KG1 (cell line): ENCODE measurements at regions not wholly inside any gene's neighbourhood (a gene's known extent, or its start where the extent isn't known, plus 50 kb on each side); places are given as distances from the start of the nearest gene placed in this dataset.
"Not testable (repeated sequence)": the region's sequence is repeated elsewhere in the genome, so short reads cannot be mapped to it uniquely, and the experiment has no call there.

Source experiments
- DNase-seq: peaks from one replicate; lab custom pipeline; 2025; lab: John Stamatoyannopoulos, UW

DNA sequence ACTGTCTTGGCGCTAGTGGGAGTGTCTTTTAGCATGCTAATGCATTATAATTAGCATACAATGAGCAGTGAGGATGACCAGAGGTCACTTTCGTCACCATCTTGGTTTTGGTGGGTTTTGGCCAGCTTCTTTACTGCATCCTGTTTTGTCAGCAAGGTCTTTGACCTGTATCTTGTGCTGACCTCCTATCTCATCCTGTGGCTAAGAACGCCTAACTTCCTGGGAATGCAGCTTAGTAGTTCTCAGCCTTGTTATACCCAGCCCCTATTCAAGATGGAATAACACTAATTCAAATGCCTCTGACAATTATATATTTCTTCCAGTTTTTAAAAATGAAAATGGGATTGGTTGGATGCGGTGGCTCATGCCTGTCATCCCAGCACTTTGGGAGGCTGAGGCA, 92.0 kb upstream of the TMTC4 start:
- DNase-seq, result not testable (repeated sequence)

DNA sequence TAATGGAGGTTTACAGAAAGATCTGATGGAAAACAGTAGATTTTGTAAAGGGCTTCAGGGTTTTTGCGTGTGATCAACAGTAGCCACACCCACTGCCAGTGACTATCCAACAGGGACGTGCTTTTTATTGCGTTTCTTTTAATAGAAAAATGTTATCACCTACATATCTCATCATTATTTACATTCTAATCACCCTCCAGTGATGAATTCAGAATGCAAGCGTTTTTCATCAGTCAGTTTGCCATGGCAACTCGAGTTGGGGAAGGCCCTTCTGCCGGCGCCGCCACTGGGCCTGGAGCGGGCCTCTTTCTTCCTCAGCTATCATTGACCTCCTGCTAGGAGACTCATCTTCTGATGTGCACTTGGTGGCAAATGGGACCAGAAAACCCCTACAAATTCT, 90.3 kb upstream of the TMTC4 start:
- DNase-seq, result no peak

DNA sequence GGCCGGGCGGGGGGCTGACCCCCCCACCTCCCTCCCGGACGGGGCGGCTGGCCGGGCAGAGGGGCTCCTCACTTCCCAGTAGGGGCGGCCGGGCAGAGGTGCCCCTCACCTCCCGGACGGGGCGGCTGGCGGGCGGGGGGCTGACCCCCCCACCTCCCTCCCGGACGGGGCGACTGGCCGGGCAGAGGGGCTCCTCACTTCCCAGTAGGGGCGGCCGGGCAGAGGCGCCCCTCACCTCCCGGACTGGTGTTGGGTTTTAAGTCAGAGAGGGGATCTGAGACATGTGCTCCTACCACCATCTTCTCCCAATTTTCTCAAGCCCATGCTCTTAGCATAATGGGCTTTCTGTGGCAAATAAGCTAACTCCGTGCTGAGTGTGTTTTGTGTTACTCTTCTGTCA, 87.5 kb upstream of the TMTC4 start:
- DNase-seq, result not testable (repeated sequence)

DNA sequence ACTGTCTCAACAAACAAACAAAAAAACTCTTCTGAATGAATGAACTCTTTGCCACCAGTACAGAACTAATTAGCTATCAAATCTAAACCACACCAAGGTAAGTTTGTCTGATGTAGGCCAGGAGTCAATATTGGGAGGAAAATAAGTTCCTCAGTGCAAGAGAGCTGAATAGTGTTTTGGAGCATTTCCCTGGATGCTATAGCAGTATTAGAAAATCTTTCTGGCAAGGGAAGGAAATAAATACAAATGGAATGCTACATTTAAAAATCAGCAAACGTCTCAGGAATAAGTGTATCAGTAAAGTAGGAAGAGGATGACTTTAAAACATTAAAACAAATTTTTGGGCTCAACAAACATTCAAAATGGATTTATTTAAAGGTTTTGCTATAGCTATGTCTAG, 81.3 kb upstream of the TMTC4 start:
- no peak for DNase-seq

DNA sequence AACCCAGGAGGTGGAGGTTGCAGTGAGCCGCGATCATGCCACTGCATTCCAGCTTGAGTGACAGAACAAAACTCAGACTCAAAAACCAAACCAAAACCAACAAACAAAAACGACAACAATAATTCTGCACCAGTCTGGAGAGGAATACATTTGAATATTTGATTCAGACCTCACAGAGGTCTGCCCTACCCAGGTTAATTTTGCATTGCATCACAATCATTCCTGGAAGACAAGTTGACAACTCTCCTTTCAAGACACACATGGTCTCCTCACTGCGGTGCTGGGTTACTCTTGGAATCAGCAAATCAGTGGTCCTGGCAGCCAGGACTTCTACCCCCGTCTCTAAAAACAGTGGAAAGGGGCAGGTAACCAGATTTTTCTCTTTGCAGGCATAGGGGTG, 79.9 kb upstream of the TMTC4 start:
- no peak for DNase-seq

DNA sequence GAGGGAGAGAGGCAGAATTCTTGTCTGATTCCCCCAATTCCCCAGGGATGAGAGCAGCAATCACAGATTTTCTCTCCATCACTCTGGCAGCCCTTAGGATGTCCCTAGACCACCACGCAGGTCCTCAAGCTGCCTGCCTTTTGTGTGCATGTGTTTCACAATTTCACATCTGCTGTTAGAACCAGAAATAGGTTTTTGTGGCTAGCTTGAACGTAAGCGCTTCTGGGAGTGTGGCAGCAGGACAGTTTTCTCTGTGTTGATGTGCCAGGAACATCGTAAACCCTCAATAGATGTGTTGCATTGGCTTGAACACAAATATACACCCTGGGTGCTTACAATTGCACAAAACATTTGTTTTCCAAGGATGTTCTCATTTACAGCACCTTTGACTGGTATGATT, 78.8 kb upstream of the TMTC4 start:
- DNase-seq, result no peak

DNA sequence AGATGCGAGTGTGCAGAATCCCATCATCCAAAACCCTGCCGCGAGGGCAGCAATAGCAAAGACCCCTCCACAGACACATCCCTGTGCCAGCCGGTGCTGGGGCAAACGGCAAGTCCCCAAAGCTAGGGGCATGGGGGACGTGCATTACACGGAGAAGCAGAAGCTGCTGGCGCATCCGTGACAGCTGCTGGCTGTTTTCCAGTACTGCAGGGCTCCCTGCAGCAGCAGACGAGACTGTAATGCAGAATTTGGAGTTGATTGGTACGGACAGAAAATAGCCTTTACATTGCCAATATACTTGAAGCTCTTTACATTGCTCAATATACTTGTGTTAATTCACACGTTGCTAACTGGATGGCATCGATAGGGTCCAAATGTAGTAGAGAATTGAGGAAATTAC, 77.2 kb upstream of the TMTC4 start:
- no peak for DNase-seq

DNA sequence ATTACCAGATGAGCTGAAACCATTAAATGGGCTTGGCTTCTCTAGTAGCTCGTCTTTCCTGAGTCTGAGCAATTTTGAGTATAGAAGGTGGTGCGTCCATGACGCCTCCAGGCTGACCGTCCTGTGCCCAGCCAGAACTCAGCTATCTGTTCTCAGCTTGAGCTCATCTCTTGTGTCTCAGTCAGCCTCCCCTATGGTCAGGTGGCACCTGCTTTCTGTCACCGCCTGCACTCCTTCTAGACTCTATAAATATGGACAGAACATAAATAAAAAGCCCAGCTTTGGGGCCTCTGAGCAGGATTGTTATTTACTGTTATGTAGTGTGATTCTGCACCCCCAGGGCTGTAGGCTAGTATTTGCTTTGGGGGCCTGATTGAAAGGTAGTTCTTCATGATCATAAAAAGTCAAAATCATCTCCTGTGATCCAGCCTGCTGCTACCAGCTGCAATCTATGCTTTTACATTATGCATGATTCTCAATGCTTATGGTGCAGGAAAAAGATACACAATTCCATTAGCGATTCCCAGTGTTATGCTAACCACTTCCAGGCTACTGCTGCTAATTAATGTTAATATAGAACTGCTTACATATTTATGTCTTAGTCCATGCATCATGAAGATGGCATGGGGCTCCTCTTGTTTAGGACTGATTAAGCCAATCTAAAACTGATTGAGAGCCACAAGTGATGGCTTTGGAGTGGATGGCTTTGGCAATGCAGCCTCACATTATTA, 72.5 kb upstream of the TMTC4 start:
- DNase-seq, result no peak

DNA sequence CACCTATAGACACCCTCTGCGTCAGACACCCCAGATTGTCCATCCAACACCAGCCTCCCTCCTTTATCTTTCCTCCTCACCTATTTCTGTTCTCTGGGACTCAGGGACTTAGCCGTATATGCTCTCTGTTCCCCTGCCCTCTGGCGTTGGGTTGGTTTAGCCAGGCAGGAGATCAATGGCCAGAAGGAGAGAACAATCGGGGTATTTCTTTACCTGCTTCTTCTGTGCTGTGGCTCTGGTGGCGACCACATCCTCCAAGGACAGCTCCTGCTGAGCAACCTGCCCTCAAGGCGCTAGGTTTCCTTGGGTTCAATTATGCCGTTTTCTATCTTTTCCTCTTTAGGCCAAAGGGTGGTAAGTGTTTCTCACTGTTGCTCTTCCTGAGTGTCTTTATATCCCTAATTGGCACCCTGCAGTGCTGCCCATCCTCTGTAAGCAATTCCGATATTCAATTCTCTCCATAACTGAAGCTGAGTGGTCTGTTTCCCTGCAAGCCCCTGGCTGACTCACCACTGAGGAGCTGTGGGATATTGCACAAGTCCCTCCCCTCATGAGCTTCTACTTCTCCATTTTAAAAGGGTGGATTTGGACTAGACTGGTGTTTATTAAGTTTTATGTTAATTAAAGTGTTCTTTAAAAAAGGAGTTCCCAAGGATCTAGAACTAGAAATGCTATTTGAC, 63.7 kb upstream of the TMTC4 start:
- no peak for DNase-seq

DNA sequence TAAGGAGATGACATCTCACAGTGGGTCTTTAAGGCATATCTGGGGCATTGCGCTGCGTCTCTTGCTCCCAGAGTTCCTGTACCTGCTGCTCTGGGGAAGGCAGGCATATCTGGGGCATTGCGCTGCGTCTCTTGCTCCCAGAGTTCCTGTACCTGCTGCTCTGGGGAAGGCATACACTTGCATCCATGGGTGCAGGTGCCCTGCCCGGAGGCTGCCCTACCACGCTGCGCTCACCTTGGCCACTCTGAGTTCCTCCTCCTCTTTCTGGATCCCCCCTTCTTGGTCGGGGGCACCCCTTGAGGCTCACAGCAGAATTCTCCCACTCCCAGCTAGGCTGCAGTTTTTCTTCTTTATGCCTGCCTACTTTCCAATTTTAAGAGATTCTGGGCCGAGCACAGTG, 60.9 kb upstream of the TMTC4 start:
- no peak for DNase-seq

DNA sequence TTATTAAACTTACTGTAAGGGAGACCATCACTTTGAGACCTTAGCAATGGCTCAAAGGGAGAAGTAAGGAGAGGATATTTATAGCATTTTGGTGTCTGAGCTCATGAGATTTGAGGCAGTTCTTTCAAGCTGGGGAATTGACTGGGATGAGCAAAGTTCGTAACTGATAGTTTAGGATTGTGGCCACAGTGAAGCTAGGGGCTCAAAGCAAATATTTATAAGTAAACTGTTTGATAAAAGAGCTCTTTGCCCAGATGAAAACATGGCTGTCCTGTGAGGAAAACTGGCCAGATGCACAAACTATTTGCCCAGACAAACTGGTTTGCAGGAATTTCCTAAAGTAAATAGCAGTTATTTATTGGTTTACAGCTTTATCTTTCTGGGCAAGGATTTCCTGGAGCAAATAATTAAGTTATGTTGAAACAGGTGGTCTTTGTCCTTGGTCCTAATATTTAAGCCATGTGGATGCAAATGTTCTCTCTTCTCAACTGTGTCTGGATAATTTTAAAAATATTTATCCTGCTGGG, 59.7 kb upstream of the TMTC4 start:
- no peak for DNase-seq

DNA sequence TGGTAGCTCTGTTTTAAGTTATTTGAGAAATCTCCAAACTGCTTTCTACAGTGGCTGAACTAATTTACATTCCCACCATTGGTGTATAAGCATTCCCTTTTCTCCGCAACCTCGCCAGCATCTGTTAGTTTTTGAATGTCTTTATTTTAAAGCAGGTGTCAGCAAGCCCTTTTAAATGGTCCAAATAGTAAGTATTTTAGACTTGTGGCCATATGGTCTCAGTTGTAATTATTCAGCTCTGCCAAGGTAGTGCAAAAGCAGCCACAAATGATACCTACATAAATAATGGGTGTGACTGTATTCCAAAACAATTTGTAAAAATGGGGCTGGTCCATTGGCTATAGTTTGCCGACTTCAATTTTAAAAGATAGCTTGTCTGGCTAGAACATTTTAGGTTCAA, 58.7 kb upstream of the TMTC4 start:
- no peak for DNase-seq

DNA sequence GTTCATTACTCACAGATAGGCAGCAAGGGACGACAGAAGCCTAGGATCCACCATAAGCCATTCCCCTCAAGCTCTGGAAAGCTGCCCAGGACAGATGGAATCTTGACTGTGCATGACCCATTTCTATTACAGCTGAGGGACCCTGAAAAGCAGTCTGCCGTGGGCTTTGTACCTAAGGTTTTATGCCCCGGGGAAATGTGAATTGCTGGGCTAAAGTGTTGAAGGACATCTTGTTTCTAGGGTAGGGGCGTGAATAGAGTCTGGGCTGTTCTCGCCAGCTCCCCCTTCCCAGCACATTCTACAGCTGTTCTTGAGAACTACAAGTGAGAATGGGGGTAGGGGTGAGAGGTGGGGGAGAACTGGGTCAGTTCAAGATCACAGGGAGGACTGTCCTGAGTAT, 53.6 kb upstream of the TMTC4 start:
- DNase-seq, result no peak

DNA sequence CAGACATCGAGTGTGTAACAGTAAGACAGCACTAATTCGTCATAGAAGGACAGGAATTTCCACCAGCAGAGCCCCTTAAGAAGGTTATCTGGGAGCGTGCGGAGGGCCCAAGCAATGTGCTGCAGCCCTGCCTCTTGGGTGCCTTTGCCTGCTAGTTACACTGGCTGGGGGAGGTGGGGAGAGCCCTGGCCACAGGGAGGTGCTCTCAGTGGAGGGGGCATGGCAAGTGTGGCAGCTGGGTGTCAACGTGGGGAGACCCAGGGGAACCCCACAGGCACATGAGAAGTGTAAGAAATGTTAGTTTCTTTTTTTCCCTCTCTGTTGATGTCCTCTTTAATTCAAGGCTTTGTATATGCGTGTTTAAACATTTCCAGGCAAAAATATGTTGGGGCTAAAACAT, 50.9 kb upstream of the TMTC4 start:
- DNase-seq, result no peak

DNA sequence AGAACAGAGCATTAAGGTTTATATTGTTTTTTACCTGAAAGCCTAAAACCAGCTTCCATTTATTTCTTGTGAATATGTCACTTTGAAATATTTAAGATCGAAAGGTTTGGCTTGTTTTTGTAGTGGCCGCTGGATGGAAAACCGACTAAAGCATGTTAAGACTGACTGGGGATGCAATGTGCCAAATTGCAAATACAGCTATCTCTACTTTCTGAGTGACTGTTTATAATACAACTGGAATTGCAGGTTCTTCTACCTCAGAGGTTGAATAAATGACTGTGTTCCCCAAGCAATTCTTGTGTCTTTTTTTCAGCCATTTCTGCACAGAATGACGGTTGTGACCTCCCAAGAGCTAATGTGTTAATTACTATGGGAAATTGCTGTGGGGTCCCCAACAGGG, 50.0 kb upstream of the TMTC4 start:
- DNase-seq, result no peak
